ENCODE measurements at regions not wholly inside any gene's neighbourhood (a gene's known extent, or its start where the extent isn't known, plus 50 kb on each side); places are given as distances from the start of the nearest gene placed in this dataset.
"Not testable (repeated sequence)": the region's sequence is repeated elsewhere in the genome, so short reads cannot be mapped to it uniquely, and the experiment has no call there.

DNA sequence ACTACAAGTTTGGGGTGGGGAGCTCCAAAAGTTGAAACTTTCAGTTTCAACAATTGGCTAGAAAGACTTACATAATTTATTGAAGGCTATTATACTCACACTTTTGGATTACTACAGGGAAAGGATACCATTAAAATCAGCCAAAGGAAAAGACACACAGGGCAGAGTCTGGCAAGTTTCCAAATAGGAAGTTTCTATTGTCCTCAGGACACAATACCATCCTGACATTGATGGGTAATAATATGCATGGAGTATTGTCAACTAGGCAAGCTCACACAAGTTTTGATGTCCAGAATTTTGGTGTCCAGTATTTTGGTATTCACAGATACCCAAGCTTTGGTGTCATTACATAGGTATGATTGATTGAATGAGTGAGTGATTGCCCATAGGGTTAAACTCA, 872.6 kb upstream of the SORCS1 start:
- no peak for DNase-seq (ENCODE audit: low read depth)

DNA sequence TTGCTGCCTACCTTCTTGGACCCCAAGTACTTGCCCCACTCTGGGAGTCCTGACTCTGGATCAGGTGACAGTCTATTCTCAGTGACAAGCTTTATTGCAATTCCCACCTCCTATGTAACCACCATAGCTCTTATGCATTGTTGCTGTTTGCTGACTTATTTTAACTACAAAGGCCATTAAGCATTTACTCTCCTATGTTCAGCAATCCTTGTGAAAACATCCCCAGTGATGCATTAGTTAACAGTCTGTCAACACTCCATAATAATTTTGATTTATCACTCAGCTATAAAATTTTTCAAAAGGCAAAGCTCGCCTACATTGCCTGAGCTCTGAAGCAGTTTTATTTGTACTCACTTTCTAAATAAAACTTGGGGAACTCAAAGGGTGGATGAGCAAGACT, 871.8 kb upstream of the SORCS1 start:
- no peak for DNase-seq (ENCODE audit: low read depth)

DNA sequence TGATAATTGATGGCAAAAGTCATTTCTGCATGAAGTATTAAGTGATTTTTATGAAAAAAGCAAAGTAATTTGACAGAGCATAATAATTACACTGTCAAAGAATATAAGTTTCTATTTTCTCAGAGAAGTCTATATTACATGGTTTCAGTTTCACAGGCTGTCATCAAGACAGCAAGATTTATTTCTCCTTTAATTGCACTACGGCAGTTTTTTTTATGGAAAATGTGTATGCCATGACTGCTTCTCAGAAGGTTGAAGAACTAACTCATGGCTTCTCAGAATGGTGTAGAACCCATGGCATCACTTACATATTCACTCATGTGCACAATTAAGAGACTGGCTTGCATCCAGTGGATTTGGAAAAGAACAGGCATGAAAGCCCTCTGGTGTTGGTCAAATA, 870.3 kb upstream of the SORCS1 start:
- no peak for DNase-seq (ENCODE audit: low read depth)

DNA sequence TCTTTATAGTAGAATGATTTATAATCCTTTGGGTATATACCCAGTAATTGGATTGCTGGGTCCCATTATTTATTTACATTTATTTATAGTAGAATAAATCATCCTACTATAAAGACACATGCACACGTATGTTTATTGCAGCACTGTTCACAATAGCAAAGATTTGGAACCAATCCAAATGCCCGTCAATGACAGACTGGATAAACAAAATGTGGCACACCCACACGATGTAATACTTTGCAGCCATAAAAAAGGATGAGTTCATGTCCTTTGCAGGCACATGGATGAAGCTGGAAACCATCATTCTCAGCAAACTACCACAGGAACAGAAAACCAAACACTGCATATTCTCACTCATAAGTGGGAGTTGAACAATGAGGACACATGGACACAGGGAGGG, 869.0 kb upstream of the SORCS1 start:
- DNase-seq (ENCODE audit: low read depth), result not testable (repeated sequence)

DNA sequence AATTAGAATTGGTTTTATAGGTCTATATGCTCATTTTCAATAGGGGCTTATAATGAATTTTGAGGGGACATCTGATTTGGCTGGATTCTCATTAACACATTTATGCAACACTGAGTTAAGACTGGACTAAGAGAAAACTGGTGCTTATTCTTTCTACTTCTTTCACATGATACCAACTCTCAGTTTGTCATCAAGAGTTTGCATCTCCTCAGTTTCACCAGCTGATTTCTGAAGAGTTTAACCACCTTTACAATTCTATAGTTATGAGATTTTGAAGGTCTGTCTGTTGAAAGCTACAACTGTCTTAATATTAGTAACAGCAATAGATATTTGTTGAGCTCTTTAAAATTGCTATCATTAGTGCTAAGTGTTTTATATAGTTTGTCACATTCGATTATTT, 867.0 kb upstream of the SORCS1 start:
- DNase-seq (ENCODE audit: low read depth), result no peak

DNA sequence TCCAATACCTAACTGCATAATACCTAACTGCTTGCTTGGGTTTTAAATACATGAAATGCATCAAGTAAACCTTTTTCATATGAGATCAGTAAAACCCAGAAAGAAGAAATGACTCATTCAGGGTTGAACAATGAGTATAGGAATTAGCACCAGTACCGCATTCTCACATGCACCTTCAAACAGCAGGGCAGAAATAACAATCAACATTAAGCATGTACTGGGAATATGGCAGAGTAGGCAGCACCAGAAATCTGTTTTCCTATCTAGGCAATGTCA, 850.3 kb upstream of the SORCS1 start:
- DNase-seq (ENCODE audit: low read depth), result no peak

DNA sequence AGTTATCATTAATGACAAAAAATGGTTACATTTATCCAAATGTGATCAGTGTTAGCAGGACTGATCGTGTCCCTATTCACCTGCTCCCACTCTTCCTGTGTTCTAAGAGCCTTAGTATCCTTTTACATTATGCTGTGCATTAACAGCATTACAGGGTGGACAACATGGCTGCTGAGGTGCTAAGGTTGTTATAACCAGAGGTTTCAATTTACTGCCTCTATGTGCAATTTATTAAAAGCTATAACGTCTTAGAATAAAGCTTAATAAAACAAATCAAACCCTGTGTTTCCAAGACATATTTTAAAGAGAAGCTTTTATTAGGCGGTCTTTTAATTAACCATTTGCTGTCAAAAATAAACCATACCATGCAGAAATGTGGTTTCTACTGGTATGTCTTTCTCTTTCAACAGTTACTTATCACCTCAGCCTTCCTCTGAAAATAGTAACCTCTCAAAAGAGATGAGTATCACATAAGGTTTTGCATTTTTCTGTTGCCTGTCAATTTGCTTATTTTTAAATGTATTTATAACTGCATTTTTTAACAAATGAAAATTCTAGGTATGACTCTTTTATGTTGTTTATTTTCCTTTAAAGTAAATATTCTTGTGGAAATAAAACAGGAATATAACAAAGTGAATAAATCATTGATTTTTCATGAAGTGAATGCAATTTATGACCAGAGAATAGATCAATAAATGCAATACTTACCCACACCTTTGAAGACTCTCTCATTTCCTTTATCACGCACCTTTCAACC, 849.8 kb upstream of the SORCS1 start:
- DNase-seq (ENCODE audit: low read depth), result no peak

DNA sequence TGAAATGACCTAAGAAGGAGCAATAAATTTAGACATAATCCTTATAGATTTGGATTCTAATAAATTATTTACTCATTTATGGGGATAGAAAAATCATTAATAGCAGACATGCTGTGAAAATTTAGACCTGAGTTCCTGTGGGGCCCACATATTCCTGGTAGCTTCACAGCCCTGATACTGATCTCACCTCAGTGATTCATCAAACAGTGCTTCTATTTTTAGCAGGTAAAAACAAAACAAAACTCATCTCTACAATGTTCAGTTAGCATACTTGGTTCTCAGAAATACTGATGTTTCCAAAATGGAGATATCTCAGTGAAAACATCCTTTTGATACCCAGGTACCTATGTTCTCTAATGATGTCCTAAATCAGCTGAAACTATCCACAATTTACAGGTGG, 841.1 kb upstream of the SORCS1 start:
- no peak for DNase-seq (ENCODE audit: low read depth)

DNA sequence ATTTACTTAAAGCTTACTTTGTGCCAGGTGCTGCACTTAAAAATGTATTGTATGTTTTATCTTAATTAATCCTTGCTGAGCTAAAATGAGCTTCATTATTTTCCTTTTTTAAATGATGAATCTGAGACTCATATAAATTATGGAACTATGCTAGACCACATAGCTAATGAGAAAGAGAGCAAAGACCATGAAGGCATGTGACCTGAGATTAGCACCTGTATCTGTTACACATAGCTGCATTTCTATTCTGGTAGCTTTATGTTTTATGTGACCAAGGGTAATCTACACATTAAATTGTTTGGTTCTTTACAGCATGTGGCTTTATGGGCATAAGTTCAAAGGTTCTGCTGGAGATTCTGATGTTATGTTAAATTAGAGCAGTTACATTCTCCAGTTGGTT, 839.1 kb upstream of the SORCS1 start:
- DNase-seq (ENCODE audit: low read depth), result no peak

DNA sequence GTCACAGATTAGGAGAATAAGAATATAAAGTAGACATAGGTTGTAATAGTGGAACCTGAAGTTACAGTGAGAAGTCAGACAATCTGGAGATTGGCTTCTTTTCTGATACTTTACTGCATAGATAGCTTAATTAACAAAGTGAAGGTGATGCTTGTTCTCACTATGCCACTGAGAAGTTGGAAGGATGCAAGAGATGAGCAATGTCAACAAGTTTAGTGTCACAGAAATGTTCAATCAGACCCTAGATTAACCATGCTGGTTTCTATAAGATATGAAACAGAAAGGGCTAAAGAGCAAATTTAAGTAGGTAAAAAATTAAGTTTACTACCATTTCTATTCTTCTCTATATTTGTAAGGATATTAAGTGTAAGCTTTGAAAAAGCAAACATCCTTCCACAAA, 838.6 kb upstream of the SORCS1 start:
- no peak for DNase-seq (ENCODE audit: low read depth)

DNA sequence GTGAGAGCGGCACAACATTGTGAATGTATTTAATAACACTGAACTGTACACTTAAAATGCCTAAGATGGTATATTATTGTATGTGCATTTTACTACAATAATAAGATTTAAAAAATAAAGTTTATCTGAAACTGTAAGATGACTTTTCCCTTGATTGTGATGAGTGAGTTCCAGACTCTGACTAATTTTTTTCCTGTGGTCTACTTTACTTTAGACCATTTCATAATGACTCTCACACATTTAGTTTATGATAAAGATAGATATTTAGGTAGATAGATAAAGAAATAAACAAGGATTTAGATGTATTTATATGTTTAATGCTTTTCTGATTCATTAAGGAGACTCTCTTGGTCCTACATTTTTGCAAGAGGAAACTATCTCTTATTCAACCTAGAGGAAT, 835.9 kb upstream of the SORCS1 start:
- no peak for DNase-seq (ENCODE audit: low read depth)

DNA sequence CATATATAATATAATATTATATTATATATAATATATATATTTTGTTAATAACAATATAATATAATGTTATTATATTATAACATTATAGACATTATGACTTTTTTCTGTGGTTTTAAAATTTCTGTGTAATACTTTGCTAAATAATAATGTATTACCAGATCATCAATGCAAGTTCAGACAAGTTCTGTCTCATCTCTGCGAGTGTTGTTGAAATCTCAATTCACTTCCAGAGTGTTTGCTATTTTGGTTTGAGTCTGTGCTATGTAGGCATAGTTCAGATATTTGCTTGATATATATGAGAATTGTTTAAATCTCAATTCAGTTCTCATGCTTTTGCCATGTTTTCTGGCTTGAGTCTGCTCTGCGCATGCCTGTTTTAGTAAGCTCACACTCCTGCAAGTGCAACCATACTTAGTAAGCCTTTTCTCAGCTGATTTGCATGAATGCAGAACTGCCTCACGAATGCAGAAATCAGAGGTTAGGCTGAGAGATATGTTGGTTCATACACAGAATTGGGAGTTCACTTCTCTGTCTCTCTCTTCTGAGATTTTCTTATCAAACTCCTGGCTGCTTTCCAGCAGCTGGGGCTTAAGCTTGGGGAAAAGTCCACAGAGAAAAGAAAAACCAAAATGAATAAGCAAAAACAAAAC, 830.2 kb upstream of the SORCS1 start:
- no peak for DNase-seq (ENCODE audit: low read depth)

DNA sequence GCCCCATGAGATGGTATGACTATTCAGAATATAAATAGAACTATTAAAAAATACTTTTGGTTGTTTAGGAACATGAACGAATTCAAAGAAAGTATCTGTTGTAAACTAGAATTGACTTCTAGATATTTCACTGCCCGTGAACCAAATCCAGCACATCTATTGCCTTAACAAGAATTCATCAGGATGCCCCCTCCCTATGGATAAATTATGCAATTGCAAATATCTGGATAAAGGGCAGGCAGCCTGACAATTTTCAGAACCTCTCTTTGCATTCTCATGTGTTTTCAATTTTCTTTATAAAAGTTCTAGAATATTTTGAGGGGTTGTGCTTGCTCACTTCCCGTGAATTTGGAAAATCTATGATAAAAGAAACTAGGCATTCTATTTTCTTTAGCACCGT, 822.1 kb upstream of the SORCS1 start:
- no peak for DNase-seq (ENCODE audit: low read depth)

DNA sequence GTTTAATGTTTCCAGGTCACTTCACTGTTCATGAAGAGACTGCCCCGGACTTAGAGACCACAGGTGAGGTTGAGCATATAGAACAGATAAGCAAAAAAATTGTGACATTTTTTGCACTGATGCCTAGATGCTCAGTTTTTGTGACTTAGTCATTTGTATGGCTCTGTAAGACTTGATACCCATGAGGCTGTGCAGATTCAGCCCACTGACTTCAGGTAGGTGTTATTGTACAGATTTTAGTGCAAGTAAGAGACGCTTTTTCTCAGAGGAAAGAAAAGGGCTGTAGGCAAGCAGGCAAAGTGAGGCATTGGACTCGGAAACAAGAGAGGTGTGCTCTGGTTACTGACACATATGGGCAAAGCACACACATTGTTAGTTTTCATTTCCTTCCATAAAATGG, 820.1 kb upstream of the SORCS1 start:
- no peak for DNase-seq (ENCODE audit: low read depth)

DNA sequence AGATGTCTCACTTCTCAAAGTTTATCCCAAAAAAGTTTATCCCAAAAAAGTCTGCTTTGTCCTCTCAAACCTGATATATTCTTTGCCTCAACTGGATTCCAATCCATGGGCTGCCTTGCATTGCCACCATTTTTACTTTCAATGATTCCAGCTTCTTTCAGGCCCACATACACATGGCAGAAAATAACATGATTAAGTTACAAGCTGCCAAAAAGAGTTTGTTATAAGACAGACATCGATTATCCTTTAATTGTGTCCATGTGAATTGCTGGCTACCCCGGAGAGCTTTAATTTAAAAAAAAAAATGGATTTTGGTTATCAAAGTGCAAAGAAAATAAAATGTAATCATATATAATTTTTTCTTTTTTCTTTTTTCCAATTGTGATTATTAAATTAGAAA, 819.6 kb upstream of the SORCS1 start:
- no peak for DNase-seq (ENCODE audit: low read depth)

DNA sequence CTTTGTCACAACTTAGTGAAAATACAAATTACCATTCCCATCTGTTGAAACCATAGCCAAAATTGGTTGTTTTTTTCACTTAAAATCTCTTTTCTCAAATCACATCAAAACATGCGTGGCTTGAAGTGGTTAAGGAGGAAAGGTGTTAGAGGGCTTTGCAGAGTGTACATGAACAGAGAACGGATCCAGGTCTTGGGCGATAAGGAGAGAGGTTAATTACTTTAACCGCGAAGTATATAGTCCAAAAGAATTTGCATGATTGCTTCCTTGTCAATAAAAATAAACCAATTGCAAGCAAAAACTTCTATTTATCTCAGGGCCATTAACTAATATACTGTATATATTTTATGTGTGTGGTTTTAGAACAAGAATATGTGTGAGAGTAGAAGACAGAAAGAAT, 813.9 kb upstream of the SORCS1 start:
- DNase-seq (ENCODE audit: low read depth), result no peak

DNA sequence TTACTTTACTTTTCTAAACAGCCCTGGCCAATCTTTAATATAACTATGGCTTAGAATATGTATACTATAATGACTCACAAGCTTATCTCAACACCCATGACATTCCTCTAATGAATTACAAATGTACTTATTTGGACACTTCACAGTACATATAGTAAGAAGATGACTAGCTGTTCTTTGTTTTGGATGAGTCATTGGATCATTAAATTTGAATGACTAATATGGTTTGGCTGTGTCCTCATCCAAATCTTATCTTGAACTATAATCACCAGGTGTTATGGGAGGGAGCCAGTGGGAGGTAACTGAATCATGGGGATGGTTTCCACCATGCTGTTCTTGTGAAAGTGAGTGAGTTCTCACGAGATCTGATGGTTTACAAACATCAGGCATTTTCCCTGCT, 807.5 kb upstream of the SORCS1 start:
- DNase-seq (ENCODE audit: low read depth), result peak; percentile 0

DNA sequence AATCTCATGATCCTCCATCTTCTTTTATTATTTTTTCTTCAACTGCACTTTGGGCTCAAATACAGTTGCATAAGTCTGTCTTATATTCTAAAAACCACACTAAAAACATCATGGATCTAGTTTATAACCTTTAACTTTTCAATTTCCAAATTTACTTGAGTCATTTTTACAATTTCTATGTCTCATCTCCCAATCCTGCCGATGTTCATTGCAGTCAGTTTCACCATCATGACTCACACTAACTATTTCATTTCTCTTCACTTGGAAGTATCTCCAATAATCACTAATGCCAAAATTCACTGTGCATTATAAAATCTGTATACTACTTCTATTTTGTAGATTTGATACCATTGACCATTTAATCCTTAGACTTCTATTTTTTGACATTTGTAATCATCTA, 806.9 kb upstream of the SORCS1 start:
- DNase-seq (ENCODE audit: low read depth), result no peak

DNA sequence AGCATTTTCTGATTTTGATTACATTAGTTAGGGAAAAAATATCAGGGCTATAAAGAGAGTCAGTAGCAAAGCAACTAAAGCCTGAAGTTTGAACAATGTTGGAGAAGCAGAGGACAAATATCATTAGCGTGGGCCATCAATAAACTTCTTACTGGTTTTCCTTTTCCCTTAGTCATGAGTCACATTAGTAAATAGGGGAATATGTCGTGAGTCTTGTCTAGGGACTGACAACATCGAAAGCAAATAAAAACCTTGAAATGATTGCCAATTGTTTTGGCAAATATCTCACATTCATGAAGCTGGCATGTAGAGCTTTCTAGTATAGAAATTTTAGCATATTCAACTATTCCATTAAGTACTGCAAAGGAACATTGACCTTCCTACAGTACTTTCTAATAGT, 806.0 kb upstream of the SORCS1 start:
- no peak for DNase-seq (ENCODE audit: low read depth)

DNA sequence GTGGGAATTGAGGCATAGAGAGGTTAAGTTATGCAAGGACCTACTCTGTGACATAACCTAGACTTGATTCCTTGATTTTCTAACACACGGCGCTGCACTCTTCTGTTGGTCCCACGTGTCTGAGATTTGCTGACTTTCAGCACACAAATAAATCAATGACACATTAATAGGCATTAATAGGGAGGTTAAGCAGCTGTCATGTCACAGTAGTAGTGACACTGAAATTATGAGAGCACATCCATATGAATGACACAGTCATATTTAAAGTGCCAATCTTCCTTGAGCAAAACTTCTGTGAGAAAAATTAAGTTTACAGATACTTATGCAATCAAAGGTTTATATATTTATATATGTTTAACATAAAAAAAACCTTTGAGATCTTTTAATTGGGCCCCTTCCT, 805.4 kb upstream of the SORCS1 start:
- DNase-seq (ENCODE audit: low read depth), result no peak

DNA sequence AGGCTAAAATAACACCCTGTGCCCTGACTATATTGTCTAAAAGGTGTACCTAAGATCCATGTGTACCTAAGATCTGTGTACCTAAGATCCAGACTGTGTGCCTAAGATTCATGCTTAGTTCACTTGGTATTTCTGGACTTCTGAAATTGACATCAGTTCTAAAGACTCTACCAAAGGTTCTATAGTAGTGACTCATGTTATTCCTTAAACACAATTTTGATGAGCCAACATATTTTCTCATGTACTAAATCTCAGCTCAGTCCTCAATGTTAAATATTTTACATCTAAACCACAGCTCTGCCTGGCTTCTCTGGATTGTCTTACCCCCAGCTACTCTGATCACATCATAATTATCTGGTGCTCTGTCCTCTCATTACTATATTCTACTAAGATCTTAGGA, 802.3 kb upstream of the SORCS1 start:
- DNase-seq (ENCODE audit: low read depth), result no peak

DNA sequence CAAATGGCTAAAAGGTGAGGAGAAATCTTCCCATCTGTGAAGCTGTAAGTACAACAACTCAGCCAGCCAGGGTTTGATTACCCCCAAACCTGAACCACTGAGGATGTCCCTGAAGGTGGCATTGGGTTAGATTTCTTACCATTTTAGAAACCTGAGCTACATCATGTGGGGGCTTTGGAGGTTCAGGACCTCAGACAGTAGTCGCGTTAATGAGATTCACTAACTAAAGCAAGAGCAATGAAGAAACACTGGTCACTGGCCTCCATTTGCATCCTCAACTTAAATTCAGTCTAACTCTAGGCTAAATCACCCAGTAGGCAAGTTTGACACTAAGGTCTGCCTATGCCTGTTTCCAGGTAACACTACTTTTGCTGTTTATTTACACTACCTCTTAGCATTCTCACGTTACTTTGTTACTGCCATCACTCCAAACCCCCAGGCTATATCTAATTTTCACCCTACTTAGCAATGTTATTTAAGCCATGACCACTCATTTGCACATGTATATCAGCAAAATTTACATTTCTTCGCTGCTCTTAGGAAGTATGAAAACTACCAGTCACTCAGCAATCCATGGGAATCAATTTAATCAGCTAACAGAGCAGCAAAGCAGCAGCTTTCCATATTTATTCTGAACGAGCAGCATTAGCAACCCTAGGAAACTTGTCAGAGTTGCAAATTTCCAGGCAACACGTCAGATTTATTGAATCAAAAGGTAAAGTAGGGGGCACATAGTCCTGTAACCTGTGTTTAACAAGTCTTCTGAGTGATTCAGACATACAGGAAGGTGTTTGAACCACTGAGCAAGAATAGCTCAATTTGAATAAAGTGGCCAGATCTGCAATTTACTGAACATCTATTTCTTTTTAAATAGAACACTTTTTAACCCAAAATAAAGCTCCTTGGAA, 788.4 kb upstream of the SORCS1 start:
- DNase-seq (ENCODE audit: low read depth), result no peak
